NT2/D1 (cell line): ENCODE measurements at regions not wholly inside any gene's neighbourhood (a gene's known extent, or its start where the extent isn't known, plus 50 kb on each side); places are given as distances from the start of the nearest gene placed in this dataset.

Source experiments
- SUZ12 ChIP-seq: IDR thresholded peaks from 2 replicates; pipeline ENCODE4 v1.6.1; 2011; ENCODE audit not compliant: insufficient read length, insufficient read depth; ENCODE audit errors: extremely low read depth
- YY1 ChIP-seq: IDR thresholded peaks from 2 replicates; pipeline ENCODE4 v1.6.1; 2011; ENCODE audit not compliant: insufficient read length, insufficient read depth
- ZNF274 ChIP-seq: IDR thresholded peaks from 2 replicates; pipeline ENCODE4 v1.6.1; 2011; ENCODE audit warnings: mild to moderate bottlenecking, low read depth, low read length

DNA sequence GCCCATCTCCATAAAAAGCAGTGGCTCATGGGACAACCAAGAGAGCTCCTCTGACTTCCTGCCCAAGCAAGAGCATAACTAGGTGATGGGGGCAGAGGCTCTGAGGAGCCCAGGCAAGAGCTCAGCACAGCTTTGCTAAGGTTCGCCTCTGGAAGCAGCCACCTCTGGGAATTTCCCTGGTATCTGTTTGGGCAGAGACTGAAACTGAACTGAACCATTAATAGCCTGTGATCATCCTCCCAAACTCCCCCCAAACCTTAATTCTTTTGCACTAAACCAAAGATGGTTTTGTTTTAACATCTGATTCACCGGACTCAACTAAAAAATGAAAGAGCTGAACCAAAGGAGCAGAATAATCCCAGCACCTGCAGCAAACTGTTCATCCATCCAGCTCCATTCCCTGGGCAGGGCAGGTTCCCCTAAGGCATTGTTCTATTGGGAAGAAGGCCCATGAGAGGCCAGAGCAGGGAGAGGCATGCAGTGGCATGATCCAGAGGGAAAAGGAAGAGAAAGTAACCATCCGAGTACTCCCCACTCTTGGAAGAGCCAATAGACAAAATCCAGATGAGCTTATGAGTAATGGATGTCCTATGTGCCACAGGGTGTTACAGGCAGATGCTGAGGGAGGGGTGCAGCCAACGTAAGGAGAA, 77.8 kb upstream of the KAZN start:
- TF ChIP-seq YY1 (no peak), ZNF274 (no peak), SUZ12 (no peak)
